ENCODE measurements at regions not wholly inside any gene's neighbourhood (a gene's known extent, or its start where the extent isn't known, plus 50 kb on each side); places are given as distances from the start of the nearest gene placed in this dataset.
A peak's percentile ranks its signal among the peaks of the same experiment; 100 is the strongest.

DNA sequence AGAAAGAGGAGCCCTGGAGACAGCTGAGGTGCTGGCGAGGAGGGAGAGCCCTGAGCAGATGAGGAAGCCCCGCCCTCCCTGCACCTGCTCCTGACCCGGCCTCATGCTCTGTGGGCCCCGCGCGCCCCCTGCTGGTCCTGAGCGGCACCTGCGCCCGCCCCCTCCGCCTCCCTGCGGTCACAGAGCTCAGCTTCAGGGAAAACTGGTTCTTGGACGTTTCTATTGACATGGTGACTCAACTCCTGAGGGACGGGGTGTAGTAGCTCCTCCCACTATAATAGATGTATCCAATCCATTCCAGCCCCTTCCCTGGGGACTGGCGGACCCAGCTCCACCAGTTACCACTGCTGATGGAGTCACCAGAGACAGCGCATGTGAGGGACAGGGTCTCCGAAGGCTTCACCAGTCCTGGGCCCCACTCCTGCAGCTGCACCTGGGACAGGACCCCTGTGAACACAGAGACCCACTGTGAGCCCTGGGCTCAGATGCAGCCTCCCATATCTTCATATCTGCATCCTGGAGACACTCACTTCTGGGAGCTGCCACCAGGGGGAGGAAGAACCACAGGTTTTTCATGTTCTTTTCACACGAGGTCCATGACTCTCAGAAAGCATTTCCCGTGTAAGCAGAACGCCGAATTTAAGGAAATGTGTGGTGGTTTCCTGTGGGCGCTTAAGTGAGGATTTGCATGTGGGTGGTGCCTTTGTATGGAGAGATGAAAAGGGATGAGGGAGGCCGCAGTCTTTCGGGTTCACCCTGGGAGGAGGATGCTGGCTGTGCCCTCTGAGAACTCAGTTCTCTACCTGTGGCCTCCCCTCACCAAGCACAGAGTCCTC, 1346.4 kb downstream of the TMEM121 start:
- H3K4me3 ChIP-seq (ENCODE audit: low read depth, low read length), result no peak overlapping the region
- no peaks in the 10 kb centered on the region for H3K4me1 ChIP-seq (ENCODE audit: control insufficient read depth, insufficient read depth, low read length)
- no peak overlapping the region for H3K9ac ChIP-seq (ENCODE audit: low read depth, low read length)
- H3K9me3 ChIP-seq (ENCODE audit: control insufficient read depth, insufficient read depth, low read length), result peaks cover 95% of the 10 kb centered on the region
- H3K27me3 ChIP-seq (ENCODE audit: control insufficient read depth, insufficient read depth, low read length), result no peaks in the 10 kb centered on the region
- no peak overlapping the region for H3K27ac ChIP-seq (ENCODE audit: low read depth, low read length)
- H3K36me3 ChIP-seq (ENCODE audit: control insufficient read depth, insufficient read depth, low read length), result no peaks in the 10 kb centered on the region

DNA sequence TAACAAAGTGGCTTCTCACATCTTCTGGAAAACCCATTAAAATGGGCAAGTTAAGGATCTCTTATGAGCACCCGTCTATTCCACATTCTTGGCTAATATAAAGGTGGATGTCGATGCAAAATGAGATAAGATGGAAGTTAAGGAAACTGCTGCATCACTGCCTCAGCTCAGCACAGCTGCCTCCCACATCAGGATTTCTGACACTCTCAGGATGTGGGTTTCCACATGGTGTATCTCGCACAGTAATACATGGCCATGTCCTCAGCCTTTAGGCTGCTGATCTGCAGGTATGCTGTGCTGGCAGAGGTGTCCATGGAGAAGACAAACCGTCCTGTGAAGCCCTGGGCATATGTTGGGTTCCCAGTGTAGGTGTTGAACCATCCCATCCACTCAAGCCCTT, 1348.0 kb downstream of the TMEM121 start:
- Histone ChIP-seq H3K4me1 (ENCODE audit: control insufficient read depth, insufficient read depth, low read length) (no peaks in the 10 kb centered on the region), H3K27me3 (ENCODE audit: control insufficient read depth, insufficient read depth, low read length) (no peaks in the 10 kb centered on the region), H3K27ac (ENCODE audit: low read depth, low read length) (no peak overlapping the region), H3K36me3 (ENCODE audit: control insufficient read depth, insufficient read depth, low read length) (no peaks in the 10 kb centered on the region), H3K9ac (ENCODE audit: low read depth, low read length) (no peak overlapping the region), H3K4me3 (ENCODE audit: low read depth, low read length) (no peak overlapping the region), H3K9me3 (ENCODE audit: control insufficient read depth, insufficient read depth, low read length) (peaks cover 95% of the 10 kb centered on the region)

GRCh38 chr14:106875503-106875902, 1349.1 kb downstream of the TMEM121 start:
- no peaks in the 10 kb centered on the region for H3K27me3 ChIP-seq (ENCODE audit: control insufficient read depth, insufficient read depth, low read length)
- no peaks in the 10 kb centered on the region for H3K4me1 ChIP-seq (ENCODE audit: control insufficient read depth, insufficient read depth, low read length)
- H3K4me3 ChIP-seq (ENCODE audit: low read depth, low read length), result no peak overlapping the region
- no peaks in the 10 kb centered on the region for H3K36me3 ChIP-seq (ENCODE audit: control insufficient read depth, insufficient read depth, low read length)
- peaks cover 94% of the 10 kb centered on the region for H3K9me3 ChIP-seq (ENCODE audit: control insufficient read depth, insufficient read depth, low read length)
- no peak overlapping the region for H3K9ac ChIP-seq (ENCODE audit: low read depth, low read length)
- no peak overlapping the region for H3K27ac ChIP-seq (ENCODE audit: low read depth, low read length)

DNA sequence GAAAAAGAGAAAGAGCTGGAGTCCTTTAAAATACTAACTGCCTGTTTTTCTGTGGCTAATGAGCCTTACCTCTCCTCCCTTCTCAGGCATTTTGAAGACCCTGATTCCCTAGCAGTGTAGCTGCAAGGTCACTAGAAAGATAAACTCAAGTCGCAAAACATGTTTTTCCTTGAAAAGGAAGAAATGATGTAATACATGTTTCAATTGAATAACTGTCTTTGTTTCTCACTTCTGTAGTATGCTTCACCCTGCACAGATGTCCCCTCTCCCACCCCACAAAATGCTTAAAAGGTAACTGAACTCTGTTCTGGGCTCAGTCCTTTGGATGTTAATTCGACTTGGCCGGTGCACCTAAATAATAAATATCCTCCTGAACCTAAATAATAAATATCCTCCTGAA, 1350.3 kb downstream of the TMEM121 start:
- H3K27ac ChIP-seq (ENCODE audit: low read depth, low read length), result no peak overlapping the region
- no peak overlapping the region for H3K4me3 ChIP-seq (ENCODE audit: low read depth, low read length)
- no peaks in the 10 kb centered on the region for H3K27me3 ChIP-seq (ENCODE audit: control insufficient read depth, insufficient read depth, low read length)
- H3K9ac ChIP-seq (ENCODE audit: low read depth, low read length), result no peak overlapping the region
- no peaks in the 10 kb centered on the region for H3K4me1 ChIP-seq (ENCODE audit: control insufficient read depth, insufficient read depth, low read length)
- no peaks in the 10 kb centered on the region for H3K36me3 ChIP-seq (ENCODE audit: control insufficient read depth, insufficient read depth, low read length)
- H3K9me3 ChIP-seq (ENCODE audit: control insufficient read depth, insufficient read depth, low read length), result peaks cover 95% of the 10 kb centered on the region

DNA sequence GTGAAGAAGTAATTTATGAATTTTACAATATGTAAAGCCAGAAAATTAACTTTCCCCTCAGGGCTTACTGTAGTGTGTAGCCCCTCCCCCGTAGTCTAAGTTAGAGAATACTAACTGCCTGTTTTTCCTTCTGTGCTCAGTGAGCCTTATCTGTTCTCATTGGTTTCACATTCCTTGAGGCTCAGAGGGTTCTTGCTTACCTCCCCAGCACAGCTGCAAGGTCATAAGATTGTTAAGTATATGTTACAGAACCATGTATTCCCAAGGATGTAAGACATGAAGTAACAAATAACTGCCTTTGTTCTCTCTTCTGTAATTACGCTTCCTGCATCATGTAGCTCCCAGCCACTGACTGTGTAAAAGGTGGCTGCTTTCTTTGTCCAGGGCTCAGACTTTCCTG, 1351.1 kb downstream of the TMEM121 start:
- H3K36me3 ChIP-seq (ENCODE audit: control insufficient read depth, insufficient read depth, low read length), result no peaks in the 10 kb centered on the region
- H3K4me1 ChIP-seq (ENCODE audit: control insufficient read depth, insufficient read depth, low read length), result no peaks in the 10 kb centered on the region
- H3K4me3 ChIP-seq (ENCODE audit: low read depth, low read length), result no peak overlapping the region
- peaks cover 96% of the 10 kb centered on the region for H3K9me3 ChIP-seq (ENCODE audit: control insufficient read depth, insufficient read depth, low read length)
- H3K27ac ChIP-seq (ENCODE audit: low read depth, low read length), result no peak overlapping the region
- no peak overlapping the region for H3K9ac ChIP-seq (ENCODE audit: low read depth, low read length)
- H3K27me3 ChIP-seq (ENCODE audit: control insufficient read depth, insufficient read depth, low read length), result no peaks in the 10 kb centered on the region

GRCh38 chr14:106879241-106879640, 1352.9 kb downstream of the TMEM121 start:
- Histone ChIP-seq H3K36me3 (ENCODE audit: control insufficient read depth, insufficient read depth, low read length) (no peaks in the 10 kb centered on the region), H3K27ac (ENCODE audit: low read depth, low read length) (no peak overlapping the region), H3K27me3 (ENCODE audit: control insufficient read depth, insufficient read depth, low read length) (no peaks in the 10 kb centered on the region), H3K9ac (ENCODE audit: low read depth, low read length) (no peak overlapping the region), H3K9me3 (ENCODE audit: control insufficient read depth, insufficient read depth, low read length) (peaks cover 88% of the 10 kb centered on the region), H3K4me1 (ENCODE audit: control insufficient read depth, insufficient read depth, low read length) (no peaks in the 10 kb centered on the region), H3K4me3 (ENCODE audit: low read depth, low read length) (peak overlapping the region; percentile 2; the same call in 1 of the 2 replicates)

DNA sequence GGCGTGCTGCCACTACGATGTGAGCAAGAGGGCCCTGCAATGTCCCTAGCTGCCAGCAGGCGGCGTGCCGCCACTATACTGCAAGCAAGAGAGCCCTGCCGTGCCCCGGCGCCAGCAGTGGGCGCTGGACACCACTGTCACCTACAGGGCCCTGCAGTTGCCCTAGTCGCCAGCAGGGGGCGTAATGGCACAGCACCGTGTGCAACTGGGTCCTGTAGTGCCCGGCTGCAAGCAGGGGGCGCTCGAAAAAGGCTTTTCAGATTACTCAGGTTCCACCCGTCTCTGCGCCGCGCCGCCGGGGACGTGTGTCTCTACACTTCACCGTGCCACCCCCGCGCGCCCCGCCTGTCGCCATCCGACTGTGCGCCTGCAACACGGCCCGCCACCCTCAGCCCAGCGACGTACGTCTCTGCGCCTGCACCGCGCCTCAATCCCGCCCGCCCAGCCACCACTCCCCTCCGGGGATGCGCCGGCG, 1356.9 kb downstream of the TMEM121 start:
- Histone ChIP-seq H3K4me3 (ENCODE audit: low read depth, low read length) (peak overlapping the region; percentile 32; the same call in 1 of the 2 replicates), H3K4me1 (ENCODE audit: control insufficient read depth, insufficient read depth, low read length) (no peaks in the 10 kb centered on the region), H3K9ac (ENCODE audit: low read depth, low read length) (no peak overlapping the region), H3K36me3 (ENCODE audit: control insufficient read depth, insufficient read depth, low read length) (no peaks in the 10 kb centered on the region), H3K27me3 (ENCODE audit: control insufficient read depth, insufficient read depth, low read length) (no peaks in the 10 kb centered on the region), H3K27ac (ENCODE audit: low read depth, low read length) (no peak overlapping the region), H3K9me3 (ENCODE audit: control insufficient read depth, insufficient read depth, low read length) (peaks cover 49% of the 10 kb centered on the region)
